HCT116 (cell line): ENCODE measurements at regions not wholly inside any gene's neighbourhood (a gene's known extent, or its start where the extent isn't known, plus 50 kb on each side); places are given as distances from the start of the nearest gene placed in this dataset.

Experiments used
- ATAC-seq: fragments of 200-7000 bp; cut with Tn5 transposase; 2 replicates; pipeline ENCODE4 v1.9.1; 2020; ENCODE audit warnings: mild to moderate bottlenecking, moderate library complexity
- BruUV-seq: library from RNA; stranded (reverse); fragments of 400-500 nt; replicated peaks from 2 replicates; lab custom pipeline; 2021; lab: Mats Ljungman, UMichigan
- CTCF ChIA-PET: fragments of 300-600 bp; sonication (Branson Sonifier 250); formaldehyde crosslinking; loops from one replicate; lab custom pipeline; 2021; ENCODE audit warnings: antibody characterized with exemption; lab: Charles Lee
- POLR2A ChIA-PET: fragments of 300-600, 350-600 bp; sonication (Branson Sonifier 250); formaldehyde crosslinking; loops from one replicate; lab custom pipeline; 2021; ENCODE audit warnings: antibody characterized with exemption; lab: Charles Lee
- RAD21 ChIA-PET, 2 experiments: fragments of 300-600 bp; sonication (Branson Sonifier 250); formaldehyde crosslinking; loops; one replicate each; lab custom pipeline; 2023; ENCODE audit warnings: low total read pairs in 2 of 2; ENCODE audit not compliant: uncharacterized antibody in 2 of 2, unreplicated experiment in 2 of 2, low non-redundant PET in 1 of 2; lab: Charles Lee
- DNase-seq: peaks from one replicate; pipeline ENCODE4 v3.0.0-alpha.2; 2010; ENCODE audit warnings: low read depth, low spot score
- H2AFZ ChIP-seq: fragments of 200-600 bp; shearing (Covaris generic), sonication (generic); 2 replicates; pipeline ENCODE4 v1.6.1; 2017; ENCODE audit warnings: low read depth, mixed run types, mixed read lengths, antibody characterized with exemption, low read length; ENCODE audit not compliant: poor library complexity, severe bottlenecking
- H3K27ac ChIP-seq: 2 replicates; pipeline ENCODE4 v1.5.1; 2012; ENCODE audit warnings: low read depth, low read length
- H3K27me3 ChIP-seq: fragments of 200-600 bp; sonication (generic); 2 replicates; pipeline ENCODE4 v1.6.1; 2016; ENCODE audit warnings: mixed run types, low read length, mixed read lengths; ENCODE audit not compliant: insufficient read depth
- H3K36me3 ChIP-seq, 2 experiments: fragments of 200-500 bp in 1 of 2; fragments of 200-600 bp in 1 of 2; sonication (Bioruptor generic) in 1 of 2; sonication (generic) in 1 of 2; 2 replicates each; pipeline versions ENCODE4 v1.5.1 to v1.6.1; 2014 to 2016; ENCODE audit warnings: low read length in 2 of 2, inconsistent platforms in 1 of 2, mixed read lengths in 1 of 2, mixed run types in 1 of 2; ENCODE audit not compliant: insufficient read depth in 2 of 2, control insufficient read depth in 1 of 2
- H3K4me1 ChIP-seq, 2 experiments: fragments of 200-600 bp in 1 of 2; sonication (generic) in 1 of 2; 2 replicates each; pipeline versions ENCODE4 v1.5.1 to v1.6.1; 2012 to 2017; ENCODE audit warnings: low read length in 2 of 2, inconsistent platforms in 1 of 2, mild to moderate bottlenecking in 1 of 2, mixed read lengths in 1 of 2, mixed run types in 1 of 2, moderate library complexity in 1 of 2; ENCODE audit not compliant: insufficient read depth in 2 of 2, control insufficient read depth in 1 of 2
- H3K4me2 ChIP-seq: fragments of 200-600 bp; sonication (generic); 2 replicates; pipeline ENCODE4 v1.6.1; 2017; ENCODE audit warnings: mixed run types, low read length, mixed read lengths
- H3K4me3 ChIP-seq, 2 experiments: fragments of 200-600 bp in 1 of 2; sonication (generic) in 1 of 2; replicated peaks in 1 of 2; 2 replicates each; pipeline ENCODE4 v1.5.1; 2011 to 2016; ENCODE audit warnings: low read length in 2 of 2, control low read depth in 1 of 2, low read depth in 1 of 2, mild to moderate bottlenecking in 1 of 2, mixed read lengths in 1 of 2, mixed run types in 1 of 2
- H3K79me2 ChIP-seq: fragments of 200-600 bp; sonication (generic); 2 replicates; pipeline ENCODE4 v1.6.1; 2017; ENCODE audit warnings: mild to moderate bottlenecking, mixed run types, low read length, moderate library complexity, mixed read lengths; ENCODE audit not compliant: insufficient read depth
- H3K9ac ChIP-seq: fragments of 200-600 bp; sonication (generic); 2 replicates; pipeline ENCODE4 v1.6.1; 2016; ENCODE audit warnings: low read length, mixed read lengths
- H3K9me2 ChIP-seq: fragments of 200-600 bp; sonication (generic), shearing (Covaris generic); 2 replicates; pipeline ENCODE4 v1.6.1; 2017; ENCODE audit warnings: mixed run types, mild to moderate bottlenecking, moderate library complexity; ENCODE audit not compliant: insufficient read depth
- H3K9me3 ChIP-seq, 2 experiments: fragments of 200-500 bp in 1 of 2; fragments of 200-600 bp in 1 of 2; sonication (Bioruptor generic) in 1 of 2; sonication (generic) in 1 of 2; 2 replicates each; pipeline ENCODE4 v1.6.1; 2014 to 2017; ENCODE audit warnings: low read length in 2 of 2, mixed read lengths in 2 of 2, inconsistent platforms in 1 of 2, low read depth in 1 of 2, mild to moderate bottlenecking in 1 of 2, mixed run types in 1 of 2, moderate library complexity in 1 of 2; ENCODE audit not compliant: control insufficient read depth in 1 of 2, insufficient read depth in 1 of 2
- H4K20me1 ChIP-seq: fragments of 200-600 bp; sonication (generic), shearing (Covaris generic); 2 replicates; pipeline ENCODE4 v1.6.1; 2017; ENCODE audit warnings: mixed run types, mild to moderate bottlenecking, moderate library complexity; ENCODE audit not compliant: insufficient read depth
- CBX3 ChIP-seq: IDR thresholded peaks from 2 replicates; pipeline ENCODE4 v1.6.1; 2012; ENCODE audit warnings: low read depth
- CEBPB ChIP-seq: IDR thresholded peaks from 2 replicates; pipeline ENCODE4 v1.6.1; 2012; ENCODE audit warnings: low read depth
- CTCF ChIP-seq, 3 experiments: fragments of 200-600 bp in 1 of 3; sonication (generic) in 1 of 3; IDR thresholded peaks in 2 of 3; conservative IDR thresholded peaks in 1 of 3; 2 replicates each; pipeline ENCODE4 v1.5.1; 2012 to 2017; ENCODE audit warnings: low read depth in 2 of 3, low read length in 2 of 3, antibody characterized with exemption in 1 of 3, borderline replicate concordance in 1 of 3, control low read depth in 1 of 3, mild to moderate bottlenecking in 1 of 3, mixed read lengths in 1 of 3, mixed run types in 1 of 3, moderate library complexity in 1 of 3; ENCODE audit not compliant: insufficient read depth in 1 of 3
- EGR1 ChIP-seq: IDR thresholded peaks from 2 replicates; pipeline ENCODE4 v1.6.1; 2012; ENCODE audit warnings: low read depth
- ELF1 ChIP-seq: IDR thresholded peaks from 2 replicates; pipeline ENCODE4 v1.6.1; 2012; ENCODE audit warnings: low read depth, borderline replicate concordance
- FOSL1 ChIP-seq: IDR thresholded peaks from 2 replicates; pipeline ENCODE4 v1.6.1; 2012; ENCODE audit warnings: low read depth
- POLR2A ChIP-seq: IDR thresholded peaks from 2 replicates; pipeline ENCODE4 v1.7.0; 2011; ENCODE audit warnings: borderline replicate concordance; ENCODE audit not compliant: insufficient read depth, insufficient read length; ENCODE audit errors: extremely low read depth
- POLR2AphosphoS5 ChIP-seq: IDR thresholded peaks from 2 replicates; pipeline ENCODE4 v1.6.1; 2011; ENCODE audit warnings: mild to moderate bottlenecking, low read depth, low read length, moderate library complexity
- RAD21 ChIP-seq: IDR thresholded peaks from 2 replicates; pipeline ENCODE4 v1.6.1; 2012; ENCODE audit warnings: low read depth, mild to moderate bottlenecking
- SIN3A ChIP-seq: IDR thresholded peaks from 2 replicates; pipeline ENCODE4 v1.6.1; 2012; ENCODE audit warnings: low read depth
- SRF ChIP-seq: IDR thresholded peaks from 2 replicates; pipeline ENCODE4 v1.6.1; 2012; ENCODE audit warnings: low read depth
- YY1 ChIP-seq: IDR thresholded peaks from 2 replicates; pipeline ENCODE4 v1.6.1; 2011; ENCODE audit warnings: low read length, low read depth, moderate library complexity, mild to moderate bottlenecking; ENCODE audit not compliant: insufficient replicate concordance; ENCODE audit errors: extremely low read depth
- ZFX ChIP-seq: fragments of 450-650 bp; IDR thresholded peaks from 2 replicates; pipeline ENCODE4 v1.6.1; 2017
- ZNF274 ChIP-seq: fragments of 200-500 bp; sonication (Bioruptor generic); IDR thresholded peaks from 2 replicates; pipeline ENCODE4 v1.6.1; 2014; ENCODE audit warnings: mild to moderate bottlenecking, low read depth, low read length, inconsistent platforms
- intact Hi-C: fragments of 100-400 bp; cut with micrococcal nuclease; formaldehyde crosslinking; loops from 2 replicates; pipeline ENCODE4 v1.10.0; 2022
- TF ChIP-seq, protein P1 (sequence below): IDR thresholded peaks from 2 replicates; pipeline ENCODE4 v1.6.1; 2011; ENCODE audit warnings: mild to moderate bottlenecking, low read length, moderate library complexity; ENCODE audit not compliant: insufficient replicate concordance; ENCODE audit errors: extremely low read depth

GRCh38 chr14:62468946-62469345, 576.3 kb downstream of the KCNH5 start:
- intact Hi-C loops, result no loop called here
- Histone ChIP-seq H3K9me3 (peaks cover 5 to 6% of the 10 kb centered on the region in 2 experiments; a peak in 2 of 4 replicates), H3K4me2 (no peak overlapping the region), H3K4me3 (no peak overlapping the region), H3K79me2 (no peaks in the 10 kb centered on the region), H3K9ac (no peak overlapping the region), H3K4me1 (no peaks in the 10 kb centered on the region), H4K20me1 (no peaks in the 10 kb centered on the region), H3K9me2 (no peaks in the 10 kb centered on the region), H3K27ac (no peak overlapping the region), H3K27me3 (no peaks in the 10 kb centered on the region), H3K36me3 (no peaks in the 10 kb centered on the region), H2AFZ (no peak overlapping the region)
- ATAC-seq (no peak), DNase-seq (no peak)
- CTCF ChIA-PET, result no interaction called here
- TF ChIP-seq CTCF (IDR thresholded peaks at IDR 0.05 in 2 of 3, conservative IDR thresholded peaks at IDR 0.05 in 1 of 3; ENCODE audit: borderline replicate concordance in 1 of 3, insufficient read depth in 1 of 3, low read depth in 2 of 3, low read length in 2 of 3) (no peak), SRF (no peak), CBX3 (no peak), EGR1 (no peak), RAD21 (no peak), ZNF274 (no peak), POLR2A (no peak), SIN3A (no peak), FOSL1 (no peak), CEBPB (no peak), ELF1 (no peak), YY1 (no peak), POLR2AphosphoS5 (no peak), ZFX (no peak)
- TF ChIP-seq, protein P1, sequence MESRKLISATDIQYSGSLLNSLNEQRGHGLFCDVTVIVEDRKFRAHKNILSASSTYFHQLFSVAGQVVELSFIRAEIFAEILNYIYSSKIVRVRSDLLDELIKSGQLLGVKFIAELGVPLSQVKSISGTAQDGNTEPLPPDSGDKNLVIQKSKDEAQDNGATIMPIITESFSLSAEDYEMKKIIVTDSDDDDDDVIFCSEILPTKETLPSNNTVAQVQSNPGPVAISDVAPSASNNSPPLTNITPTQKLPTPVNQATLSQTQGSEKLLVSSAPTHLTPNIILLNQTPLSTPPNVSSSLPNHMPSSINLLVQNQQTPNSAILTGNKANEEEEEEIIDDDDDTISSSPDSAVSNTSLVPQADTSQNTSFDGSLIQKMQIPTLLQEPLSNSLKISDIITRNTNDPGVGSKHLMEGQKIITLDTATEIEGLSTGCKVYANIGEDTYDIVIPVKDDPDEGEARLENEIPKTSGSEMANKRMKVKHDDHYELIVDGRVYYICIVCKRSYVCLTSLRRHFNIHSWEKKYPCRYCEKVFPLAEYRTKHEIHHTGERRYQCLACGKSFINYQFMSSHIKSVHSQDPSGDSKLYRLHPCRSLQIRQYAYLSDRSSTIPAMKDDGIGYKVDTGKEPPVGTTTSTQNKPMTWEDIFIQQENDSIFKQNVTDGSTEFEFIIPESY, result no peak
- no TSS peak for BruUV-seq
- POLR2A ChIA-PET, result no interaction called here
- RAD21 ChIA-PET, result no interaction called here
